ENCODE measurements at regions not wholly inside any gene's neighbourhood (a gene's known extent, or its start where the extent isn't known, plus 50 kb on each side); places are given as distances from the start of the nearest gene placed in this dataset.

DNA sequence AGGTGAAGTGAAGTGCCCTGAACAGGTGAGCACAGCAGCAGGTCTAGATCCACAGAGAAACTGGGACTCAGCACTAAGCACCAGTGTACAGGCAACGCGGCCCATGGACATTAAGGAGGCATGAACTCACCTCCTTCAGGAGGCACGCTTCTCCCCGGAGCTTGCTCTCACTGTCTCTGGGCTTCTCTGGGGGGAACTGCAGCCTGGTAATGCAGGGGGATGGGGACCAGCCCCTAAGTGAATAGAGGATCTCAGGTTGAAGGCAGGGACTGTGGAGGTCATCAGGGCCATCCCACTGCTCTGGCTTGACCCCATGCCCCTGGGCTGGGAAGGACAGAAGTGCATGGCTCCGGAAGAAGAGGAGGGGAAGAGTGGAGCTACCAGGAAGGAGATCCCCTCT lies 495.6 kb upstream of the B3GAT1 start:
- no peak overlapping the region for H3K4me3 Mint-ChIP-seq
- H3K4me1 Mint-ChIP-seq (ENCODE audit: low read depth), result no peaks in the 10 kb centered on the region
- no peak overlapping the region for H3K27ac Mint-ChIP-seq
- no peak for DNase-seq
- no peaks in the 10 kb centered on the region for H3K9me3 Mint-ChIP-seq
- H3K36me3 Mint-ChIP-seq, result no peaks in the 10 kb centered on the region
- peaks cover 9% of the 10 kb centered on the region for H3K27me3 Mint-ChIP-seq
- intact Hi-C loops (cut with micrococcal nuclease), result no loop called here
- CTCF ChIA-PET, result no interaction called here
- POLR2A ChIA-PET, result no interaction called here

DNA sequence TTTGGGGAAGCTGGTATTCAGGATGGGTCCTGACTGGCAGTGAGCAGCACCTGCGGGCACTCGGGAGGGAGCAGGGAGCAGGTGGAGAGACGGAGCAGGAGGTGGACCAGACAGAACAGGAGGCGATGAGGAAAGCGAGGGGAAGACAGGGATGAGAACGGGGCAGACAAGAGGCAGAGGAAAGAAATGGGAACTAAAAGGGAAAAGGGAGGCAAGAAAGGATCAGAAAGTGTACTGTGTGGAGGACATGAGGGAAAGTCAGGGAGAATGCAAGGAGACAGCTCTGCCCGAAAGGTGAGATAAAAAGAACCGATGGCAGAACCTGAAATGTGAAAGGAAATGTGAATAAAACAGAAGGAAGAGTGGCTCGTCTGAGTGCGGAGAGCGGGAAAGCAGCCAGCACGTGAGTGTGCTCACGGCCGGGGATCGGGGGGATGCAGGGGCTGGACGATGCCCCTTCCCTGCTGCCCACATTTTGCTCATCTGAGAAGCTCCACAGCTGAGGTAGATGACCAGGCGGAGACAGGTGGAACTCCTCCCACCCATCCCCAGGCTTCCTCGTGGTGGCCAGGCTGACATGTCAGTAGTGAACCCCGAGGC lies 494.4 kb upstream of the B3GAT1 start:
- H3K36me3 Mint-ChIP-seq, result no peaks in the 10 kb centered on the region
- H3K27me3 Mint-ChIP-seq, result peaks cover 19% of the 10 kb centered on the region
- POLR2A ChIA-PET, result no interaction called here
- intact Hi-C loops (cut with micrococcal nuclease), result no loop called here
- H3K4me3 Mint-ChIP-seq, result no peak overlapping the region
- CTCF ChIA-PET, result no interaction called here
- no peaks in the 10 kb centered on the region for H3K9me3 Mint-ChIP-seq
- no peaks in the 10 kb centered on the region for H3K4me1 Mint-ChIP-seq (ENCODE audit: low read depth)
- H3K27ac Mint-ChIP-seq, result no peak overlapping the region
- DNase-seq, result no peak

DNA sequence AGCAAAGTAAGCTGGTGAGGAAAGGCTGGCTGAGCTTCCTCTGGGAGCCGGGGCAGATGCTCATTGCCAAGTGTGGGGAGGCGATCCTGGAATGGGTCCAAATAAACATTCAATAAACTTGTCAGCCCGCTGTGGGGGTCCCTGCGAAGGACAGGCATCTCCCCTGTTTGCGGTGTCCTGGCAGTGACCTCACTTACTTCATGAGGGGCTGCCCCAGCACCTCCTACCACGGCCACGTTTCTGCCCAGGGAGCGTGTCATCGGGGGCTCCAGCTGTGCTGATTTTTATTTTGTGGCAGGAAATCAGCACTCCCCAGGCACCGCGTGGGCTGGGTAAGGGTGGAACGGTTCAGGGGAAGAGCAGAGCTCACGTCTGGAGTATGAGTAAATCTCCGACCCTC lies 493.9 kb upstream of the B3GAT1 start:
- Mint-ChIP-seq H3K9me3 (no peaks in the 10 kb centered on the region), H3K36me3 (no peaks in the 10 kb centered on the region), H3K27ac (no peak overlapping the region), H3K4me3 (no peak overlapping the region), H3K4me1 (ENCODE audit: low read depth) (no peaks in the 10 kb centered on the region), H3K27me3 (peaks cover 21% of the 10 kb centered on the region)
- ChIA-PET CTCF (no interaction called here), POLR2A (no interaction called here)
- DNase-seq, result no peak
- intact Hi-C loops (cut with micrococcal nuclease), result no loop called here

DNA sequence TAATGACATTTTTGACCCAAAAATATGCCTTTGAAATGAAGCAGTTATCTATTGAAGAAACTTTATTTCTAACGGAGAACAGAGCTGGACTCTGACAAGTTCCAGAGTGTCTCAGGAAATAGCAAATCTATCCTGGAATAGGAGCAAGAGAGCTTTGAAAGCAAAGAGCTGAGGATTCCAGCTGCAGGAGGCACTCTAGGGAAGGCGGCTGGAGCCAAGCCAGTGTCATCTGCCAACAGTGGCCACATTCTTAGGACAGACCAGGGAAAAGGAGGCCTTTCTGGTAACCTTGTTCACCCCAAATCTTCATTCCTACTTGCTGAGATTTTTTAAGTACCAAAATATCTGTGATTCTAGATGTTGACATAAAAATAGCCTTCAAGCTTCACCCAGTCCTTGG lies 493.5 kb upstream of the B3GAT1 start:
- POLR2A ChIA-PET, result no interaction called here
- CTCF ChIA-PET, result no interaction called here
- intact Hi-C loops (cut with micrococcal nuclease), result no loop called here

DNA sequence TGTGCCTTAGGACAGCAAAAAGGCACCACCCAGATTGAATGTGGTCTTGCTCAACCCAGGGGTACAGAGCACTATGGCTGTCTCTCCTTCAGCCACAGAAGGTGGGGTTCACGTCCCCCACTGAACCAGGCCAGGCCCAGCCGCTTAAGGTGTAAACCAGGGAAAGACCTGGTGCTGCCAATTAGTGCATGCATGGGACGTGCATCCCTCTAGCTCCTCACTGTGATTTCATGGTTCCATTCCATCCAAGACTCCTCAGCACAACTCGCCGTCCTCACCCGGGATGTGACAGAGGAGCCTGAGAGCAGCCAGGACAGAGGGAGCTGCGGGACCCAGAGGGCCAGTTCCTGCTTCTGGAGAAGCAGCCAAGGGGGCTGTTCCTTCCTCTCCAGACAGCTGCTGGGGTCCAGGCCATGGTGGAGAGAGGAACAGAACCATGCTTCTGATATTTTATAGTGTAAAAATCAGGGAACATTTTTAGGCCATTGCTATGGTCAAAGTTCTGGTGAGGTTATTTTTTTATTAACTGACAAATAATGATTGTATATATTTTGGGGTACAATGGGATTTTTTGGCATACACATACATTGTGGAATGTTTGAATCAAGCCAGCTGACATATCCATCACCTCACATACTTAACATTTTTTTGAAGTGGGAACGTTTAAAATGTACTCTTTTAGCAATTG lies 492.2 kb upstream of the B3GAT1 start:
- Mint-ChIP-seq H3K27me3 (peaks cover 26% of the 10 kb centered on the region), H3K4me1 (ENCODE audit: low read depth) (no peaks in the 10 kb centered on the region), H3K9me3 (no peaks in the 10 kb centered on the region), H3K27ac (no peak overlapping the region), H3K36me3 (no peaks in the 10 kb centered on the region), H3K4me3 (no peak overlapping the region)
- intact Hi-C loops (cut with micrococcal nuclease), result no loop called here
- ChIA-PET POLR2A (no interaction called here), CTCF (no interaction called here)
- DNase-seq, result no peak

More for the DNA sequence above, 493.5 kb upstream of the B3GAT1 start:
- no peaks in the 10 kb centered on the region for H3K9me3 Mint-ChIP-seq
- peaks cover 22% of the 10 kb centered on the region for H3K27me3 Mint-ChIP-seq
- no peak overlapping the region for H3K4me3 Mint-ChIP-seq
- DNase-seq, result no peak
- H3K4me1 Mint-ChIP-seq (ENCODE audit: low read depth), result no peaks in the 10 kb centered on the region
- no peaks in the 10 kb centered on the region for H3K36me3 Mint-ChIP-seq
- no peak overlapping the region for H3K27ac Mint-ChIP-seq

DNA sequence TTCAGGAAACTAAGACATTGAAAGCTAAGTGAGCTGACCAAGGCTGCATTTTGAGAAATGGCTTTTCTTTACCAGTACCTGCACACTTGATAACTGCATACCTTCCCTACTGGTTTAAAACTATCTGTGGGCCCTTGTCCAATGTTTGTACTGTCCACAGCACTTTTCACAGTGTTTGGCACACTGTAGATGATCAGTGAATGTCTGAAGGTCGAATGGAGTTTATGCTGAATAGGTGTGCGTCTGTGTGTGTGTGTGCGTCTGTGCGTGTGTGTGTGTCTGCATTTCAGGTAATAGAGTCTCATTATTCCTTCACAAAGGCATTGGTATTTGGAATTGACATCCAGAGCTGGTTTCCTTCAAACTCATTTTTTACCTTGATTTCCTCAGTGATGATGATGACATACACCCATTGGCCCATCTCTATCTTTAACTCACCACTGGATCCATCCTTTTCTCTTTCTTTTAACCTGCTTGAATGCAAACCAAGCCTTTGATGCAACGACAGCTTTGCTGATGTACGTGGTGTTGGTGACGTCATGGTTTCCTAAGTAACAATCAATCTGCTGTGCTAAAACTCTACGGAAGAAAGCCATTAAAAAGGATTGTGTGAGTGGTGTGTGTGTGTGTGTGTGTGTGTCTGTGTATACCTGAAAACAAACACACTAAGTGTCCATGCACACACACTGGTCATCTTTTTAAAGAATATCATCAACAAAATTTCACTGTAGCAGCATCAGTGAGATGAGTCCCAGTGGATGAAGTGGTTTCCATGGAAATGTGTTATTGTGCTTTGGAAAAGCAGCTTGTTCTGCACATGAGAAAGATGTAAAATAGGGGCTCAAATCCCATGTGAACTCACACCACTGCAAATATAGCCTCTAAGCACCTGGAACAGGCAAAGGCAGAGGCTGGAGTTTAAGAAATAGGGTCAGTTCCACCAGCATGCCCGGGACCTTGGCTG lies 490.2 kb upstream of the B3GAT1 start:
- DNase-seq, result no peak
- POLR2A ChIA-PET, result no interaction called here
- peaks cover 29% of the 10 kb centered on the region for H3K27me3 Mint-ChIP-seq
- CTCF ChIA-PET, result no interaction called here
- no peak overlapping the region for H3K27ac Mint-ChIP-seq
- H3K36me3 Mint-ChIP-seq, result no peaks in the 10 kb centered on the region
- no peak overlapping the region for H3K4me3 Mint-ChIP-seq
- intact Hi-C loops (cut with micrococcal nuclease), result no loop called here
- H3K9me3 Mint-ChIP-seq, result no peaks in the 10 kb centered on the region
- H3K4me1 Mint-ChIP-seq (ENCODE audit: low read depth), result no peaks in the 10 kb centered on the region

DNA sequence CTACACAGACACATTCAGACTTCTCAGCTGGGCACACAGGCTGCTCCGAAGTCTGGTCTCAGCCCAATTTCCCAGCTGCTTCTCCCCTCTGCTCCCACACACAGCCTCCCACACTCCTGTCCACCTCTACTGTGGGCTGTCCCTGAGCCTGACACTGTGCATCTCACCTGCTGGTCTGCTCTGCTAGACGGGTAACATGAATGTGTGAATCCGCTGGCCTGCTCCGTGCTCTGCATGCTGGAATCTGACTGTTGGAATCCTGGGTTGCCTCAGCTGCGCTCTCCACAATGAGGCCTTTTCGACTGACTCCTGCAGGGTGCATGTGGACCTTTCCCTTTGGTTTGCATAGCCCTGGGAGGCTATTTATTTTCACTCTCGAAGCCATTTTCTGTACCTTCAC lies 489.5 kb upstream of the B3GAT1 start:
- no peak overlapping the region for H3K27ac Mint-ChIP-seq
- POLR2A ChIA-PET, result no interaction called here
- CTCF ChIA-PET, result no interaction called here

DNA sequence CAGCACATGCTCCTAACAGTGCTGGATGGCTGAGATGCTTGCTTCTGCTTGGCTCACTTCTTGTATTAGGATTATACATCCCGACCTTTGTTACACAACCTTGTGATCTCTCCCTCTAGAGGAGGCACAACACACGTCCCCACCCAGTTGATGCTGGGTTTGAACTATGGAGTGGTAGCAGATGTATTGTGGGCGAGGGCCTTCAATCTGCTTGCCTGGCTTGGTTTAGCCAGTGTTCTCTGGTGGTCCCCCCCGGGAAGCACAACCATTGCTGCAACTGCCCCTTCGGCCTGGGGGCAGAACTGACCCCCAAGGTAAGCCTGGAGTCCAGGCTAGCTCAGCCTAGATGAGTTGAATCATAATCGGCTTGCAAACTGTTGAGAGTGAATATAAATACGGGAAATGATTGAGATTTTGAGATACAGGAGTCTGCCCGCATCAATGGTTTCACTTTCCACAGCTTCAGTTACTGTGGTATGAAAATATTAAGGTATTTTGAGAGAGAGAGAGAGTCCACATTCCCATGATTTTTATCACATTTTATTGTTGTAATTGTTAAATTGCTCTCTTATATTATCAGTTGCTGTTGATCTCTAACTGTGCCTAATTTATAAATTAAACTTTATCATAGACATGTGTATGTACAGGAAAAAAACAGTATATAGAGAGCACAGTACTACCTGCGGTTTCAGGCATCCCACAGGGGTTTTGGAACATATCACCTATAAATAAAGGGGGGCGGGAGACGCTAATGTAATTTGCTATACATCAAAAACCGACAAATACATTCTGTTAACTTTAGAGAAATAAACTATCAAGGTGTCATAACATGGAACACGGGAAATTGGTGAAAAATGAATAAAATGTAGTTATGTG lies 482.0 kb upstream of the B3GAT1 start:
- Mint-ChIP-seq H3K4me1 (ENCODE audit: low read depth) (no peaks in the 10 kb centered on the region), H3K9me3 (no peaks in the 10 kb centered on the region), H3K27ac (no peak overlapping the region), H3K4me3 (no peak overlapping the region), H3K36me3 (no peaks in the 10 kb centered on the region), H3K27me3 (peaks cover 8% of the 10 kb centered on the region)
- ChIA-PET POLR2A (no interaction called here), CTCF (no interaction called here)
- no peak for DNase-seq
- intact Hi-C loops (cut with micrococcal nuclease), result no loop called here

More for the DNA sequence above, 489.5 kb upstream of the B3GAT1 start:
- Mint-ChIP-seq H3K27me3 (peaks cover 29% of the 10 kb centered on the region), H3K9me3 (no peaks in the 10 kb centered on the region), H3K4me3 (no peak overlapping the region), H3K36me3 (no peaks in the 10 kb centered on the region), H3K4me1 (ENCODE audit: low read depth) (no peaks in the 10 kb centered on the region)
- intact Hi-C loops (cut with micrococcal nuclease), result no loop called here
- DNase-seq, result no peak

DNA sequence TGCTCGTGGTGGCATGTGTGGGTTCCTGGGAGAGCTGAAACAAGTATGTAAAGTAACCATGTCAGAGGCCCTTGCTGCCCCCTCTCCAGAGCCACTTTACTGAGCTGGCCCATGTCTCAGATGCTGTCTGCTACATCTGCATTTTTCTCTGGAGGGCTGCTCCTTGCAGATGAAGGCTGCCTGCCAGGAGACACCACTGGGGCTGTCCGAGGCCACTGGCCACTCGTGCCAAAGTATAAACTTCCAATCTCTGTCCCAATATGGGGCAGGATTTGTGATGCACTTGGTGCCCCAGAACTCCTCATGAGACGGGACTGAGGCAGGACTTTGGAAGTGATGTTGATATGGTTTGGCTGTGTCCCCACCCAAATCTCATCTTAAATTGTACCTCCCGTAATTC lies 478.4 kb upstream of the B3GAT1 start:
- H3K36me3 Mint-ChIP-seq, result no peaks in the 10 kb centered on the region
- no peaks in the 10 kb centered on the region for H3K9me3 Mint-ChIP-seq
- peaks cover 20% of the 10 kb centered on the region for H3K27me3 Mint-ChIP-seq
- intact Hi-C loops (cut with micrococcal nuclease), result no loop called here
- H3K27ac Mint-ChIP-seq, result no peak overlapping the region
- DNase-seq, result no peak
- no peak overlapping the region for H3K4me3 Mint-ChIP-seq
- H3K4me1 Mint-ChIP-seq (ENCODE audit: low read depth), result no peaks in the 10 kb centered on the region
- ChIA-PET POLR2A (no interaction called here), CTCF (no interaction called here)

DNA sequence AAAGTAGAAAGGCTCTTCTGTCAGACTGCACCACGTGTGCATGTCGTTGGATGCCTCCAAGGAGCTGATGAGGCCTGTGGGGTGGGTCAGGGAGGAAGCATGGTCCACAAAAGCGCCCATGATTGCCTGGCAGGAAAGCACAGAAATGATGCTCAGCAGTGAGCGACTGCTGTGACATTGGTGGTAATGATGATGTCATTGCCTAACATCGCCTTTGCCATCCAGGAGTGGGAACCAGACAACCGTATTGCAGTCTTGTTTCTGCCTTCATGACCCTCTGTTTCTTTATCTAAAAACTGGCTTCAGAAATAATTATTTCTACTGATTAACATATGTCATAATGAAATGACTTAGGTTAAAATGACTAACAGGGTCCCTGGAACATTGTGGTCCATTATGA lies 477.8 kb upstream of the B3GAT1 start:
- Mint-ChIP-seq H3K4me3 (no peak overlapping the region), H3K27ac (no peak overlapping the region), H3K36me3 (no peaks in the 10 kb centered on the region), H3K27me3 (peaks cover 21% of the 10 kb centered on the region), H3K9me3 (no peaks in the 10 kb centered on the region), H3K4me1 (ENCODE audit: low read depth) (no peaks in the 10 kb centered on the region)
- DNase-seq, result no peak
- ChIA-PET CTCF (no interaction called here), POLR2A (no interaction called here)
- intact Hi-C loops (cut with micrococcal nuclease), result no loop called here

DNA sequence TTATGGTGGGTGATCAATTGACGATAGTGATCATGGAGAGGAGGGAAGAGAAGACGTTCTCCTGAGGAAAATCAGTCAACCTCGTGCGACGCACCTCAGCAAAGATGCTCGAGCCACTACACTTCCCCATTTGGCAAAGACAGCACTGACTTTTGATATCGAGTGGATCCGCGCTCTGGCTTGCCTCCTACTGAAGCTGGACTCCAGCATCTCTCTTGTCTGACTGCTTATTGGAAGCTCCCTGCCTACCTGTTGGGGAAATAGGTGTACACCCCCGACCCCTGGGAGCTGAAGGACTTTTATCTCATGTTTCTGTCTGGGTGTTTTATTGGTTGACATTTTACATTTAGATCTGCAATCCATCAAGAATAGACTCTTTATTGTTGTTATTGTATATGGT lies 476.8 kb upstream of the B3GAT1 start:
- intact Hi-C loops (cut with micrococcal nuclease), result no loop called here
- CTCF ChIA-PET, result no interaction called here
- no peak for DNase-seq
- no peaks in the 10 kb centered on the region for H3K4me1 Mint-ChIP-seq (ENCODE audit: low read depth)
- H3K27me3 Mint-ChIP-seq, result peaks cover 24% of the 10 kb centered on the region
- H3K36me3 Mint-ChIP-seq, result no peaks in the 10 kb centered on the region
- POLR2A ChIA-PET, result no interaction called here
- no peaks in the 10 kb centered on the region for H3K9me3 Mint-ChIP-seq
- no peak overlapping the region for H3K27ac Mint-ChIP-seq
- no peak overlapping the region for H3K4me3 Mint-ChIP-seq

DNA sequence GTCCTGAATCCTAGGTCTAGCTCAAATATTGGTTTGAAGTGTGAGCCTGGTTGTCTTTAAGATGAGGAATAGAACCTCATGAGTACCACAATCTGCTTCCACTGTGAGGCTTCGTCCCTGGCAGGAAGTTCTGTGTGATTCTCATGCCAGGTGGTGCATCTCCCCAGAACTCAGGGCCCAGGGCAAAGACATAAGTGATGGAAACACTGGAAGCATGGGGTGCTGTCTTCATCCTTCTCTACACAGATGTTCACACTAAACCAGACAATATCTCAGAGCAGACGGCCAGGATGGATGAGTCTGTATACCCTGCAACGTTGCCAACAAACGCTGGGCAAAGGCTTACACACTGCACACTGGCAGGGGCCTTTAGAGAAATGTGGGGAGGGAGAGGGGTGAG lies 475.9 kb upstream of the B3GAT1 start:
- ChIA-PET CTCF (no interaction called here), POLR2A (no interaction called here)
- no peaks in the 10 kb centered on the region for H3K4me1 Mint-ChIP-seq (ENCODE audit: low read depth)
- no peaks in the 10 kb centered on the region for H3K36me3 Mint-ChIP-seq
- H3K4me3 Mint-ChIP-seq, result no peak overlapping the region
- intact Hi-C loops (cut with micrococcal nuclease), result no loop called here
- H3K27ac Mint-ChIP-seq, result no peak overlapping the region
- H3K9me3 Mint-ChIP-seq, result no peaks in the 10 kb centered on the region
- H3K27me3 Mint-ChIP-seq, result peaks cover 21% of the 10 kb centered on the region
- DNase-seq, result no peak

Measured in activated CD4-positive, alpha-beta memory T cell treated with anti-CD3 and anti-CD28 coated beads for 36 hours (primary cell).